GM18867 (cell line): ENCODE measurements at regions not wholly inside any gene's neighbourhood (a gene's known extent, or its start where the extent isn't known, plus 50 kb on each side); places are given as distances from the start of the nearest gene placed in this dataset.

Experiments used
- ATAC-seq: cut with Tn5 transposase; IDR thresholded peaks from one replicate; pipeline ENCODE4 v1.9.1; 2021; ENCODE audit warnings: mild to moderate bottlenecking, moderate library complexity; ENCODE audit not compliant: unreplicated experiment

GRCh38 chr13:24074678-24075077 is 85.8 kb upstream of the SPATA13 start:
- no peak for ATAC-seq

- no peak for ATAC-seq
Measured at GRCh38 chr13:24075137-24075975, 85.2 kb upstream of the SPATA13 start.

GRCh38 chr13:24076109-24076508 is 84.4 kb upstream of the SPATA13 start:
- ATAC-seq: no peak

- ATAC-seq: no peak
Measured at GRCh38 chr13:24076636-24077035, 83.9 kb upstream of the SPATA13 start.

GRCh38 chr13:24080134-24080533 is 80.4 kb upstream of the SPATA13 start:
- ATAC-seq: no peak

GRCh38 chr13:24081387-24081786 is 79.1 kb upstream of the SPATA13 start:
- ATAC-seq: no peak

GRCh38 chr13:24083141-24083540 is 77.4 kb upstream of the SPATA13 start:
- no peak for ATAC-seq

- no peak for ATAC-seq
Measured at GRCh38 chr13:24083722-24084421, 76.6 kb upstream of the SPATA13 start.

GRCh38 chr13:24085662-24086061 is 74.9 kb upstream of the SPATA13 start:
- ATAC-seq: no peak

- ATAC-seq: no peak
Measured at GRCh38 chr13:24086642-24087041, 73.9 kb upstream of the SPATA13 start.

- ATAC-seq: no peak
Measured at GRCh38 chr13:24087605-24088225, 72.8 kb upstream of the SPATA13 start.

GRCh38 chr13:24090049-24090448 is 70.5 kb upstream of the SPATA13 start:
- no peak for ATAC-seq

GRCh38 chr13:24091080-24091479 is 69.4 kb upstream of the SPATA13 start:
- no peak for ATAC-seq

GRCh38 chr13:24092108-24092507 is 68.4 kb upstream of the SPATA13 start:
- no peak for ATAC-seq

GRCh38 chr13:24093047-24093446 is 67.5 kb upstream of the SPATA13 start:
- no peak for ATAC-seq

- ATAC-seq: no peak
Measured at GRCh38 chr13:24096659-24097058, 63.9 kb upstream of the SPATA13 start.

- no peak for ATAC-seq
Measured at GRCh38 chr13:24097064-24097463, 63.5 kb upstream of the SPATA13 start.

GRCh38 chr13:24097667-24098066 is 62.9 kb upstream of the SPATA13 start:
- ATAC-seq: no peak

- no peak for ATAC-seq
Measured at GRCh38 chr13:24099490-24099889, 61.0 kb upstream of the SPATA13 start.

GRCh38 chr13:24100188-24100587 is 60.3 kb upstream of the SPATA13 start:
- no peak for ATAC-seq

- ATAC-seq: no peak
Measured at GRCh38 chr13:24103782-24104372, 56.6 kb upstream of the SPATA13 start.
